Head of caudate nucleus (tissue), 42 donors: ENCODE measurements at regions not wholly inside any gene's neighbourhood (a gene's known extent, or its start where the extent isn't known, plus 50 kb on each side); places are given as distances from the start of the nearest gene placed in this dataset.
"Not testable (repeated sequence)": the region's sequence is repeated elsewhere in the genome, so short reads cannot be mapped to it uniquely, and the experiment has no call there.

ENCODE experiments used
- DNase-seq, 42 donors: peaks; one replicate each; pipeline versions ENCODE4 v3.0.0 to v3.0.0-alpha.2; 2020 to 2021; ENCODE audit warnings: mixed read lengths in 7 of 42
- intact Hi-C: fragments of 100-400 bp; cut with DNase I; formaldehyde crosslinking; loops from one replicate; pipeline ENCODE4 v1.15.0; 2022

DNA sequence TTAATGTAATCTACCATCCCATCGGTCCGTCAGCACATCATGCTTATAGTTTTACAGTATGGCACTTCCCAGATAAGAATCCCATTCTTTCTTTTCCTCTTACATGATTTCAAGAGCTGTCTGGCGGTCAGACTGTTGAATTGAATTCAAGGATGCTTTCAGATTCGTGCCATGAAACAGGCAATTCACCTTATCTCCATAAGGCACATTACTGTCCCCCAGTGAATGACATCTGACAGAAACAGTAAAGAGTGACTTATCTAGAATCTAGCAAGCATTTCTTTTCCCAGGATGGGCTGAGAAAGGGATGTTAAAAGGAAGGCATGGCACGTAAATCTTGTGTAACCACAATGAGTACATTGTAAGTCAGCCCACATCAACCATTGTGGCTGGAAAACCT lies 61.1 kb upstream of the SEM1 start:
- intact Hi-C loops: no loop called here
- DNase-seq: no peak

DNA sequence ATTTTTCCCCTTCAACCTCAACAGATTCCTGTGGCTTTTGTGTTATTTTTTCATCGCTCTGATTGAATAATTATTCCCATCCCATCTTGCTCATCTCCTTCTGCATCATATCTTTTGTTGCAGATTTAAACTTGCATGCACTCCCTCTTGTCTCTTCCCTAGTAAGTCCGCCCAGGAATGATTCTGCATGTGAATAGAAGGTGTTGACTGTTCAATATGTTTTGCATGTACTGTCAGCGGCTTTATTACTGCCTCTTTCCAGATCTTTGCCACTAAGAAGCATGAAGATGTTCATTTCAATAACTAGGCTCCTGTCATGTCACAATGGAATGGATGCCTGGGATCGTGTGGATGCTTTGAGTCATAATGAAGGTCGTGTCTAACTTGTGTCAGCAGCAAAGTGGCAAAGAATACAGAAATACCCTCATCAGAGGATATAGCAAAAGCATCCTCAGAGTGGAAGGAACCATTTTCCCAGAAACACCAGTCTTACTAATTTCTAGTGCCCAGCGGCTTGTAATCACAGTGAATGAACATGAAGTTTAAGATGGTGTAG lies 62.6 kb upstream of the SEM1 start:
- intact Hi-C loops: no loop called here
- DNase-seq: no peak

DNA sequence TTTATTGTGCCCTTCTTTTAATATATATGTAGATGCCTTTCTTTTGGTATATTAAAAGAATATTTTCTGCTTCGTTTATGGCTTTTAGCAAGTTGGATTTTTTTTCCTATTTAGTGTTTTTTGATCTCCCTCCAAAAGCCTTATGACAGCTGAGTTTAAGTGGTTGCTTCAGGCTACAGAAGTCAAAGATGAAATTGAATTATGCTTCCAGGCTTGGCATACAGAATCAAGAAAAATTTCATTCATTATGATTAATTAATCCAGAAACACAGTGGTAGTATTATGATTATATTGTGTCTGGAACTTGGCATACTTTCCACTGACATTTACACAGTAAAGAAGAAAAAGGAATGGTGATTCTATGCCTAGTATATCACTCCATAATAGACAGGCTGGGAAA lies 63.8 kb upstream of the SEM1 start:
- no peak for DNase-seq
- intact Hi-C loops: no loop called here

DNA sequence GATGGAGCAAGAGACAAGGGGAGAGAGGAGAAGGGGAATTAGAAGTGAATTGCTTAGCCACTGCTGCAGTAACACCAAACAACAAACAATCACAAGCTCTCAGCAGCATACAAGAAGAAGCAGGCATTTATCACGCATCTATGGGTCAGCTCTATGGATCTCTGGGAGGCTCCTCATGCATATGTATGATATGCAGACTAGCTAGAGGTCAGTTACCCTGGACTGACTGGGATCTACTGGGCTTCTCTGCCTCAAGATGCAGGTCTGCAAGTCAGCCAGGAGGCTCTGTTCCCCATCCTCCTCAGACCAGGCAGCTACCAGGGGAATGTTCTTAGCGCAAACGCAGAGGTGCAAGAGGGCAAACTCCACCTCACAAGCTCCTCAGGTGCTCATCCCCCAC lies 64.7 kb upstream of the SEM1 start:
- intact Hi-C loops: no loop called here
- peak in 5 of 42 donors; percentile 9 to 40 (median 14) for DNase-seq

DNA sequence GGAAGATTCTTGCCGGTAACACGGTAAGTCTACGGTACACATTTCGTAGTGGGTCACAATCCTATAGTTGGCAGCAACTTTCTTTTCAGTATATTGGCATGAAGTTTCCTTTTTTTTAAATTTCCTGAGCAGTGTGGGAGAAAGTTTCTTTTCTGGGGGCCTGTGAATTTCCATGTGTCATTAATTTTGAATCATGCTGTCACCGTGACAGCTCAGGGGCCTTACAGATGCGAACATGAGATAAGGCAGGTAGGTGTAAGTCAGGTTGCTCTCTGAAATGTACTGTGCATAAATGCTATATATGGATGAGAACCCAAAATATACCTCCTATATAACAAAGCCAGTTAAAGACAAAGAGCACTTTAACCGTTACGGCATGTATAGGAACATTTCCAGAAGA lies 65.4 kb upstream of the SEM1 start:
- intact Hi-C loops: no loop called here
- DNase-seq: peak in 20 of 42 donors; percentile 5 to 66 (median 34)

DNA sequence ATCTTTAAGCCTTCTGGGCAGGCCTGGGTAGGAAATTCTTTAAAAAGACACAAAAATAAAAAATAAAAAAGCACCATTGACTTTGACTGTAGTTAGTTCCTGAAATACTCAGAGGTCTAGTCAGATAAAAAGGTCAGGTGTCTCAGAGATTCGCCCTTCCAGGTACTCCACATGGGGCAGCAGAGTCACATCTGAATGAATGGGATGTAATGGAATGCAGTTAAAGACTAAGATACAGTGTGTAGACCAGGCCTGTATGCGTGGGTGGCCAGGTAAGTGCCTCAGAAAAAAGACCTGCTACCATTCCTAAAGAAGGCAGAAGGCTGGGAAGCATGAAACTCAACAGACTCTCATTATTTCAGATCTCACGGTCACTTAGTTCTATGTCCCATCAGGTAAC lies 68.6 kb upstream of the SEM1 start:
- DNase-seq: peak in 3 of 42 donors; percentile 7 to 41 (median 8)
- intact Hi-C loops: no loop called here

DNA sequence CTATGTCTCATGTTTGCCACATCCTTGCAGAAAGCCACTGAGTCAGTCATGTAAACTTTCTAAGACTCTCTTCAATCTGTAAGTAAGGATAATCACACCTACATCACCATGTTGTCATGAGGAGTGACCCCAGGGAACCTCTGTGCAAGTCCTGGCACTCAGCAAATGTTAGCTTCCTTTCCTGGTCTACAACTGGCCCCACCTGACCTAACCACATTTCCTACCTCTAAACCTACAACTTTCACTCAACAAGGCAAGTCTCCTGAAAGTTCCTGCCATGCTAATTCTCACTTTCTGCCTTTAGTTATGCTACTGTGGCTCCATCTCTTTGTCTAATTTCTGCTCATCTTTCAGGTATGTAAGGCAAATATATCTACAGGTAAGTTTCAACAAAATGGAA lies 72.3 kb upstream of the SEM1 start:
- no peak for DNase-seq
- intact Hi-C loops: no loop called here

DNA sequence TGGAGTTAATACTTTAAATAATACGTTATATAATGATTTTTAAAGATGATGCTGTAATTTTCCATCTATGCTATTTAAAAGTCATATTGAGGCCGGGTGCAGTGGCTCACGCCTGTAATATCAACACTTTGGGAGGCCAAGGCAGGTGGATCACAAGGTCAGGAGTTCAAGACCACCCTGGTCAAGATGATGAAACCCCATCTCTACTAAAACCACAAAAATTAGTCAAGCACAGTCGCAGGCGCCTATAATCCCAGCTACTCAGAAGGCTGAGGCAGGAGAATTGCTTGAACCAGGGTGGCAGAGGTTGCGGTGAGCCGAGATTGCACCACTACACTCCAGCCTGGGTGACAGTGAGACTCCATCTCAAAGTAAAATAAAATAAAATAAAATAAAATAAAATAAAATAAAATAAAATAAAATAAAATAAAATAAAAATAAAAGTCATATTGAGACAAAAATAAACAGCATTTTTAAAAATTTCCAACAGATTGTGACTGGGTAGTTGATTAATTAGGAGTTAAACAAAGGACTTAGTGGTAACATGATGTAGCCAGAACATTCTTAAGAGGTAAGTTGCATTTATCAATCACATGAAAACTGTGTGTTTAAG lies 73.1 kb upstream of the SEM1 start:
- intact Hi-C loops: not testable (repeated sequence)

DNA sequence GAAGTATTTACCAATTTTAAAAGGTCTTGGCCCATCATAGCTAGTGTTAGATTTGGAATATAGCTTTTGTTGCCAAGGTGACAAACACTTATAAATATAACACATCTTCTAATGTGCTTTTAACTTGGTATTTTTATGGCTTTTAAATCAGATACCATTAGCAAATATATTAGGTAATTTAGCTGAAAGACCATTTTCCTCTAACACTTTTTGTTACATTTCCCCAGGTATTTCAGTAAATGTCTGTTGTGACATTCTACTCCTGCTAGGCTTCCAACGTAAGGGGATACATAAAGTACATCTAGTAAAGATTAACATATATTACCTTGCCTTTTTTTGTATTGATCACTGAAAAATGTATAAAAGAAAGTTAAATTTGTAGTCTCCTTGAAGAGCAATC lies 75.0 kb upstream of the SEM1 start:
- no peak for DNase-seq
- intact Hi-C loops: no loop called here

More for the DNA sequence above, 73.1 kb upstream of the SEM1 start:
- DNase-seq: not testable (repeated sequence)

DNA sequence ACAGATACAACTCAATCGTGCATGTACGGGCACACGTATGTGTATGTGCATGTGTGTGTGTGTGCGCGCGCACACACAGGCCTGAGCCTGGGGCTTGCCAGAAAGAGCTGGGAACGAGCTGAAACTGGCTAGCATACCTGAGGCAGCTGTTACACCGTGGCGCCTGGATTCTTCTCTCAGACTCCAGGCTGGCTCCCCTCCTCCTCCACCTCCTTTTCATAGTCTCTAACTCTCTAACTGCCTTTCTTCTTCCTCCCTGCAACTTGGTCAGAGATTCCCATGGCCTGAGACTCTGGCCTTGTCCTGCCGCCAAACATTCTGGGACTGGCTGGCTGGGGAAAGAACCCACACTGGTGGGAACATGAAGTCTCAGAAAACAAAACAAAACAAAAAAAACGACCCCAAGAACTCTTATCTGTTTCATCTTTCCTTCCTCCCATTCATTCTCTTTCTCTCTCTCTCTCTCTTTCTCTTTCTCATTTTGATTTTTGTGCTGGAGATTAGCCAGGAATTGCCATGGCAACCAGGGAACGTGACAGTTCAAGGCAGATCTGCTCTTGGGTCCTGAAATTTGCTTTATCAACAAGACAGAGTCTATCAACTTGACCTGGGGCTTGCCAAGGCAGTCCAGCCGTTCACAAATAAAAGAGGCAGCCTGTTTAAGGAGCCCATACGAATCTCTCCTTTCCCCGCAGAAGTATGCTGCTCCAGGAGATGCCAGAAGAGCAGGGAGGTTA lies 76.8 kb upstream of the SEM1 start:
- peak in 25 of 42 donors; percentile 5 to 52 (median 23) for DNase-seq

DNA sequence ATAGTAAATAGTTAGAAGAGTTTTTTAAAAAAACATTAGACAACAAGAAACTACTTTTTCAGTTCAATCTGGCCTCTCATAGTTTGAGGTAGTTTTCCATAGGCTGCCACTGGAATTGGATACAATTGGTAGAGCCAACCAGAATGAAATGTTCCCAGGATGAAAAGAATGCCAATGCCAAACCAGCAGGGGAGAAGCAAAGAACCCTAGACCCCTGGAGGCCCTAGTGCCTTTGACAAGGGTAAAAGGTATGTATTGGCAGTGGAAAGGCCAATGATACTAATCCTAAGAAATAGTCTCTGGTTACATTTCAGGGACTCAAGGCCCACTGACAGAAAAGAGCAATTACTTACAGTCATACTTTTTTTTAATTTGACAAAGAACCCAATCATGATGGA lies 77.4 kb upstream of the SEM1 start:
- intact Hi-C loops: no loop called here
- DNase-seq: no peak

More for the DNA sequence above, 76.8 kb upstream of the SEM1 start:
- intact Hi-C loops: no loop called here

DNA sequence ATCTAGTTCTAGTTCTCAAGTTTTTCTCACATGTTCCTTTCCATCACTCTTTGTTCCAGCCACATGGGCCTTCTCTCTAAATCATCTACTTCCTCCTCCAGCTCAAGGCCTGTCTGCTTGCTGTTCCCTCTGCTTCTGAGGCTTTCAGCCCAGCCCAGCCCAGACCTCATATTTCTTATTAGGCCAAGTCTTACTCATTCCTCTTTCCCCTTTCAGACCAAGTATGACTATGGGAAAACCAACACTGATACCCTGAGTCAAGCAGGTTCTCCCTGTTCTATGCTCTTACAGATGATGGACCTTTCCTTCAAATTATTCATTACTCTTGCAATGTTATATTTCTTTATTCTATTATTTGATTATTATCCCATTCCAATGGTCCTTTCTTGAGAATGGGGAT lies 80.3 kb upstream of the SEM1 start:
- intact Hi-C loops: no loop called here
- no peak for DNase-seq

DNA sequence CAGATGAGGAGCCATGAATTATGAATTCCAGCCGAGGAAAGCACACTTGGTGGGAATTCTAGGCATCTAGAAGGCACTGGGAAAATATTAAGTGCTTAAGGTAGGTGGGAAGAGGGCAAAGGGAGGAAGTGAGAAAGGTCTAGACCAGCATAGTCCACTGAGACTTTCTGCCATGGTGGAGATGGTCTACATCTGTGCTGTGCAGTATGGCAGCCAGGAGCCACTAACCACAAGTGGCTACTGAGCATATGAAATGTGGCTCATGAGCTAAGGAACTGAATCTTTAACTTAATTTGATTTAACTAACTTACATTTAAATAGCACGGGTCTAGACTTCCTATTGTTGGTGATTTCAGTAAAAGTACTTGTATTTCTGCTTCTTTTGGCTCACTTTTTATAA lies 82.5 kb upstream of the SEM1 start:
- intact Hi-C loops: no loop called here
- DNase-seq: no peak

DNA sequence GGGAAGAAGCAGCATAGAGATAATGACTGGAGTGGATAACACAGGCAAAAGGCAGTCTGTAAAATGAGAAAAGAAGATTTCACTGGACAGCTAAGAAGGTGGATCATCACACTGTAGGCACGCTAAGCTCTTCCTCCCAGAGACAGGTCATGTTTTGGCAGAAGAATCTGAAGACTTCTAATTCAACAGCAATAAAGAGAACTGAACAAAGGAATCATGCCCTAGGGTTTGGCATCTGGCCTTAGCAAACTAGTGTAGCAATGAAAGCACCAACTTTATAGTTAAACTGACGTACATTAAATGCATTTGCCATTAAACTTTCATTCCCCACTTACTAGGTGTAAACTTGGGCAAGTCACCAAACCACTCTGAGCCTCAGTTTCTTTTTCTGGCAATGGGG lies 84.4 kb upstream of the SEM1 start:
- no peak for DNase-seq
- intact Hi-C loops: no loop called here

DNA sequence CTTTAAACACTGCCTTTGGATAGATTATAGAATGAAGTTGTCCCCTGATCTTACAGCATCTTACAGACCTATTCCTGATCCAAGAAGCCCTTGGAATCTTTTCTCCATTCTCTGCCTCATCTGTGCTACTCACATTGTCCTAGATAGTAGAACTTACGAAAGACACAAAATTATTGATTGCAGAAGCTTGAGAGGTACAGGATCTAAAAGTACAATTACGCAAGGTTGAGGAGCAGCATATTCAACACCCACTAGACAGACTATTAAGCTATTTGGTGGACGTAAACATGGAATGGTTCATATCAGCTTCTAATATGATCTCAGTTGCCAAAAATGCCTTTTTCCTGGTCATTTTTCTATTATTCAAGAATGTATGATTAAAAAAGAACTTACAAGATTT lies 90.5 kb upstream of the SEM1 start:
- intact Hi-C loops: no loop called here
- no peak for DNase-seq

DNA sequence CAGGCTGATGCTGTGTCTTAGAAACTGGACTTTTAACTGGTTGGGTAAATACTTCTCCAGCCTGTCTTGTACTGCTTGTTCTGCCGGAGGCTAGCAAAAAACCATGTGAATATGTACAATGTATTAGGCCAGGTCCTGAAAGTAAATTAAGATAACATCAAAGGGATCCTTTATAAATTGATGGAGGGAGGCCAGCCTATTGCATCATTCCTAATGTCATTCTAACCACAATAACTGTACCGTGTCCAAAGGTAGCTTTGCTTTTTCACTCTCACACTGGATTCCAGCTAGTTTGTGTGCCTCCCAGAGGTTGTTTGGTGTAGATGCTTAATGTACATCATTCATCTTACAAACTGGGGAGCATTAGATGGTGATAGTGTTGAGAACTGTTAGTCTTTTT lies 91.2 kb upstream of the SEM1 start:
- peak in 1 of 42 donors; percentile 8 for DNase-seq
- intact Hi-C loops: no loop called here

DNA sequence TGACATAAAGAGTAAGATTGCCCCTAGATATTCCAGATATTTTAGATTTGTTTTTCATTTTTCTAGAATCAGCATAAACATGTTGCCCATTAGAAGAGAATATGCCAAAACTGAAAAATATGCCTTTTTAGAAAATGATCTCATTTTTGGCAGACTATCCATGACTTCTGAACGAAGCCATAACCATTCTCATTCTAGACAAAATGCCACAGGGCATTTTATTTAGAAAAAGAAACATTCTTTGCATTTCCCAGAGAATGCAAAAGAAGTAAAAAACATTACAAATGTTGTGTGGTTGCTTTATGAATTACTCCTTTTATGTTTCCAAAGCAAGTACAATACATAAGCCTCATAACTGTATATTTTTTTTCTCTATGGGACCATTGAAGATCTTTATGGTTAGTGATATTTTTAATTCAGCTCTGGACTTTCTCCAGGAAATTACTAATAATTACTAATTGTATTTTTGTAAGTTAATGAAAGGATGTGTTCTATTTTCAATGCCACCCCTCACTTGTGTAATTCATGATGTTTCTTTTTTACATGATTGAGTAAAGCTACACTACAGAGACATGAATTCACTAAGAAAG lies 109.6 kb upstream of the SEM1 start:
- DNase-seq: no peak
- intact Hi-C loops: no loop called here

DNA sequence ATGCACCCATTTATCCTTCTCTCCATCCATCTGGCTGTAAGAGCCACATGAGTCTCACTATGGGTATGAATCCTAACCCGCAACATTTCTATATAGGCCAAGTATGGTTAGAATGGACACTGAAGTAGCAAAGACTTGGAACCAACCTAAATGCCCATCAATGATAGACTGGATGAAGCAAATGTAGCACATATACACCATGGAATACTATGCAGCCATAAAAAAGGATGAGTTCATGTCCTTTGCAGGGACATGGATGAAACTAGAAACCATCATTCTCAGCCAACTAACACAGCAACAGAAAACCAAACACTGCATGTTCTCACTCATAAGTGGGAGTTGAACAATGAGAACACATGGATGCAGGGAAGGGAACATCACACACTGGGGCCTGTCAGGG lies 111.5 kb upstream of the SEM1 start:
- DNase-seq, intact Hi-C loops: not testable (repeated sequence)

DNA sequence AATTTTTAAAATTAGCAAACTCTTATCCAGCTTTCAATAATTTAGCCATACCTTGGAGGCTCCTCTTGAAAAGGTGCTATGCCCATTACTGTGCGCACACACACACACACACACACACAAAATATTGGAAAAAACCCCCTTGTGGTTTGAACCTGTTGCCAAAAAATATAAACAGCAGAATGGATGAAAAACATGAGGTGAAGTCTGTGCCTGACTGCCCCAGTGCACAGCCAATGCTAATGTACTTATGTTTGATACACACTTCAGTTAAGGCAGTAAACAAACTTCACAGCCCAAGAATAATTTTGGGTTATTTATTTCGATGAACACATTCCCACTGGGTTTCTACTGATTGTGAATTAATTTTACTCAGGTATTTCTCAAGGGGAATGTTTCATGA lies 113.2 kb upstream of the SEM1 start:
- intact Hi-C loops: no loop called here

DNA sequence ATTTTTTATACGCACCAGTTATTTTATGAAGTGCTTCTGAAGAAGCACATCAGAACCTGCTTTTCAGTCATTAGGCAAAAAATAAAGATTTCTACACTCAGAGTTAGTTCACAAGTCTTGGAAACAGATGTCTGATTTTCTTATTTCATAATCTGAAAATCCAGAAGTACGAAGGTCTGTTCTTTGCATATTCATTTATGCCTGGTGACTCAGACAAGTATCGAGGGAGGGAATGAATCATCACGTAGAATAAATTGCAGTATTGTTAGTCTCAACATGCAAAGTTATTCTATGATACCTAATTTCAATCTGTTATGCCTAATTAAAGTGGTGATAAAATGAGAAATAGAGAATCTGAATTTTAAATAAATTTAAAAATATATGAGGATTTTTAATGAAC lies 113.6 kb upstream of the SEM1 start:
- peak in 2 of 42 donors; percentile 8 to 9 for DNase-seq
- intact Hi-C loops: no loop called here

More for the DNA sequence above, 113.2 kb upstream of the SEM1 start:
- DNase-seq: no peak
